ENCODE measurements at regions not wholly inside any gene's neighbourhood (a gene's known extent, or its start where the extent isn't known, plus 50 kb on each side); places are given as distances from the start of the nearest gene placed in this dataset.

GRCh38 chr20:40449974-40450616 is 238.9 kb downstream of the MAFB start:
- DNase-seq (ENCODE audit: low read depth in 3 of 3), result no peak

GRCh38 chr20:40449144-40449690 is 239.8 kb downstream of the MAFB start:
- no peak for DNase-seq (ENCODE audit: low read depth in 3 of 3)

DNA sequence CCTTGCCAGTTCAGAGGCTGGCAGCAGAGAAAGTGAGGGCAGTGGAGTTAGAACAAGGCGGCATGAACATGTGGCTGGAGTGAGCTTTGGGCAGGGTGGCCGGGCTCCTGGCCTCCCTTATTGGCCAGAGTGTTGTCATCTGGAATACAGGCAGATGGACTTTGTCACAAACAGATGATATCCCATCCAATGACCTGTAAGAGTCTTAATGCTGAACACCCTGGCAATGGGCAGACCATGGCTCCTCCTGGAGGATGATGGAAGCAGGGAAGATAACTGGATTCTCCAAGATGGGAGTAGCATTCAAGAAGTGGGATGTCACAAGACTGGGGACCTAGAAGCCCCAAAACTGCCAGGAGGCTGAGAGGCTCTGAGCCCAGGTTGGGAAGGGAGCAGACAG is 242.1 kb downstream of the MAFB start:
- DNase-seq (ENCODE audit: low read depth in 3 of 3), result no peak

DNA sequence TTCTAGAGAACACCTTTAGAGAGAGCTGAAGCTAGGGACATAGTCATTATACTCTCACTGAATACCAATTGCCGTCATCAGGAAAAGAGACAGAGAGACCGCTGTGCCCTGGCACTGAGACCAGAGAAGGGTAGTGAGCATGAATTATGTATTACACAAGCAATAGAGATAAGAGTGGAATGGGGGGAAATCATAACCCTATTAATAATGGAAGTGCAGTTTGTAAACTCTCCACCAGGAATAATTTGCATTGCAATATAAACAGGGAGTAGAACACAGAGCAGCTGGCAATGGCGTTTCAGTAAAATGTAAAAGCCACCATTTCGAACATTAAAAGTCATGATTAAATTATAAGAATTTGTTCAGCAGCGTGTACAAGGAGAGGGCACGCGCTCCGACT is 244.5 kb downstream of the MAFB start:
- no peak for DNase-seq (ENCODE audit: low read depth in 3 of 3)

DNA sequence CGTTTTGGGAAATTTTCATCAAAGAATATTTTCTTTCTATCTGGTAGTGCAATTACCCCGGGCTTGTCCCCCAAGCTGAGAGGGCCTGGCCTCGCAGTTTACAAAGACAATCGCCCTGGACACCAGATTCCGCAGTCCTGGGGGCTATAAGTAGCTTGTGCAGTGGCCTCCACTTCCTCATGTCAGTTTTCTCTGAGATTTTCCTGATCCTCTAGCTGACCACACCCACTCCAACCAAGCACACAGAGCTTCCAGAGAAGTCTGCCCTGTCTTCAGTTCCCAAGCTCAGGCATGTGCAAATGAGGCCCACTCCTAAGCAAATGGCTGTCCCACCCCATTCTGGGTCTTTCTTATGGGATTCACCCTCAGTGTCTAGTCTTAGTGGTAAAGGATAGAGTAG is 245.3 kb downstream of the MAFB start:
- DNase-seq (ENCODE audit: low read depth in 3 of 3), result no peak

GRCh38 chr20:40442181-40442963 is 246.7 kb downstream of the MAFB start:
- DNase-seq (ENCODE audit: low read depth in 3 of 3), result no peak

DNA sequence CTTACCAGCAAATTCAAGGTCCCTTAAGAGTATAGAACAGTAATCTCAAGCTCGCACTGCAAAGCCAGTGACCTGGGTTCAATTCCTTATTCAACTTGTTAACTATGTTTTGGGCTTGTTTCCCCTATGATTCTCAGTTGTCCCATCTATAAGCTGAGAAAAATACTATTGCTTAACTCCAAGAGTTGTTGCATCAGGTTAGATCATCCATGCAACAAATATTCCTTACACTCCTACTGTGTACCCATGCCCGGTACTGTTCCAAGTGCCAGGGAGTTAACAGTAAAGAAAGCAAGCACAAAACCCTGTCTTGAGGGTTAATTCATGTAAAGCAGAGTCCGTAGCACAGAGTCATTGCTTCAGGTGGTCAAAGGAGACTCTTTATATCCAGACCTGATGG is 247.3 kb downstream of the MAFB start:
- DNase-seq (ENCODE audit: low read depth in 3 of 3), result no peak

DNA sequence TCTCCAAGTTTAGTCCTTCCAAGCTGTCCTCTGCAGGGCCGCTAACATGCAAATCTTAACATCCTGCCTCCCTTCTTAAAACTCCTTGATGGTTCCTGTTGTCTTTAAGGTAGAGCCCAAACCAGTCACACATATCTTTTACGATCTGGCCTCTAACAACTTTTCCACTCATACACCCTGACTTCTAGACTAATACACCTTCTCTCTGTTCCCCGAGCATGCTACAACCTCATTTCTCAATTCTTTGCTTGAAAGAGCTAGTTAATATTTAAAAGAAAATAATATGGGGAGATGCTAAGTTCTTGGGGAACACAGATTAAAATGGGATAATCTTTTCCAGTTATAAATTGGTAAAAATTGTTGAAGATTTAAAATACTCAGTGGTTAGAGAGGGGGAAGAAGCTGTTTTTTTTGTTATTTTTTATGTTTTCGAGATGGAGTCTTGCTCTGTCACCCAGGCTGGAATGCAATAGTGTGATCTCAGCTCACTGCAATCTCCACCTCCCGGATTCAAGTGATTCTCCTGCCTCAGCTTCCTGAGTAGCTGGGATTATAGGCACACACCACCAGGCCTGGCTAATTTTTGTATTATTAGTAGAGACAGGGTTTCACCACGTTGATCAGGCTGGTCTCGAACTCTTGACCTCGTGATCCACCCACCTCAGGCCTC is 250.7 kb downstream of the MAFB start:
- no peak for DNase-seq (ENCODE audit: low read depth in 3 of 3)

DNA sequence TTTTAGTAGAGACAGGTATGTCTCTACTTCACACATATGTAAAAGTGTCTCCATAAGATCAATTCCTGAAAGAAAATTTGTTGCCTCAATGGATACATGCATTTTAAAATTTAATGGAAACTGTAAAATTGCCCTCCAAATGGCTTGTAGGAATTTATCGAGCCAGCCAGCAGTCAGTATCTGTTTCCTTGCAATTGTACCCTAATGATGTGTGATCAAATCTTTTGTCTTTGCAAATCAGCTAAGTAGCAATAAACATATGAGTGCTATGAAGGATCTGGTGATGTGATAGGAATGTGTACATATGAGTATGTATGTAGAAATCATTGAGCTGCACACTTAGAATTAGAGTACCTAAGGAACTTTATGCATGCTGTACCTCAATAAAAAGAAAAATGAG is 253.0 kb downstream of the MAFB start:
- DNase-seq (ENCODE audit: low read depth in 3 of 3), result no peak

DNA sequence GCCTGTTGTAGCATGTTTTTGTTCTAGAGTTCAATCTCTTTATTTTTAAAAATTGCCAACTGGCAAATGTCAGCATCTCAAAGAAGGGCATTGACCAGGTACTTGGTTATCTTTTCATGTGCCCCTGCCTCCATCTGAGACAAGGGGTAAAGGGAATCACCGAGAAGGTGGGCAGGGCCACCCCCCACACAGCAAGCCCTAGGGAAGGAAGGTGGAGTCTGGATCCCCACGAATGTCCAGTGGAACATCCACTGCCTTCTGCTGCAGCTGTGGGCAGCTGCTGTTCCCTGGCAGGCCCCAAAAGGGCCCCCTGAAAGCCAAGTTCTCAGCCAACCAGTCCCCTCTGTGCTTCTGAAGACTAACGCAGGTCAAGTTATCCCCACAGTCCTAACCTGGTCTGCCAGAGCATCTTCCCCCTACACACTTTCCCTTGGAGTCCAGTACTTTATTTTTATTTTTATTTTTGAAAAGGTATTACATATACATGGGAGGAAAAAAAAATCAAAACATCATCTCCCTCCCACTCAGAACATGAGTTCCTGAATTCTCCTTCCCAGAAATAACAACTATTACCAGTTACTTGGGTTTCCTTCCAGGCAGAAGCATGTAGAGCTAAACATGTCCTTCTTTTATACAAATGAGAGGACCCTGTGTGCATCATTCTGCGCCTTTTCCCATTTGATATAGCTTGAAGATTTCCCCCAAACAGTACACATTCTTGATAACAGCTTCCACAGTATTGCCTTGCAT is 253.7 kb downstream of the MAFB start:
- no peak for DNase-seq (ENCODE audit: low read depth in 3 of 3)

- DNase-seq (ENCODE audit: low read depth in 3 of 3), result no peak
Observed at GRCh38 chr20:40434122-40434521, 254.9 kb downstream of the MAFB start.

GRCh38 chr20:40433341-40433861 is 255.6 kb downstream of the MAFB start:
- DNase-seq (ENCODE audit: low read depth in 3 of 3), result no peak

DNA sequence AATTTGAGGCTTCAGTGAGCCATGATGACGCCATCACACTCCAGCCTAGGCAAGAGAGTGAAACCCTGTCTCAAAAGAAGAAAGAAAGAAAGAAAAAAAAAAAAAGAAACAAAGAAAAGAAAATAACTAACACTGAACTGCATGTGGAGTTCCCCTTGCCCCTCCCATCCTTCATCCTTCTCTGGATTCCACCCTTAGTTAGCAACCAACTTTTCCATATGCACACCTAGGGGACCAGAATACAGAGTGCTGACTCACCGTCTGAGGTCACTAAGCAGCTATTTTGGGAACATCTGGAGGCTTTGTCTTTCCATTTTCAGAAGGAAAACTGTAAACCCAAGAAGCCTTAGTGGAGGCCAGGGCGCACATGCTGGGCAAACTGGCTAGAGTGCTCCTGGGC is 257.4 kb downstream of the MAFB start:
- no peak for DNase-seq (ENCODE audit: low read depth in 3 of 3)

- DNase-seq (ENCODE audit: low read depth in 3 of 3), result no peak
Observed at GRCh38 chr20:40431112-40431511, 257.9 kb downstream of the MAFB start.

- DNase-seq (ENCODE audit: low read depth in 3 of 3), result no peak
Observed at GRCh38 chr20:40427026-40427425, 262.0 kb downstream of the MAFB start.

DNA sequence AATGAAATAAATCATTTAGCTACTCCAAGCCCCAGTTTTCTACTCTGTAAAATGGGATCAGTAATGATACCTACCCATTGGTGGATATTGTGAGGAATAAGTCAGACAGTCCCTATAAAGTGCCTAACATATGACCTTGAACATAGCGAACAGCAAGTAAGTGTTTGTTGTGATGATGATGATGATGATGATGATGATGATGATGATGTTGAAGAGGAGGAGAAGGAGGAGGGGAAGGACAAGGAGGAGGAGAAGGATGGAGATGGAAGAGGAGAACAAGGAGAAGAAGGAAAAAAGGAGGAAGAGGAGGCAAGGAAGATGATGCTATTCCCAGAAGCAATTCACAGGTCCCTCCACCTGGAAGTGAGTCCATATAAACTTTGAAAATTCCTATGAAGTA is 264.3 kb downstream of the MAFB start:
- no peak for DNase-seq (ENCODE audit: low read depth in 3 of 3)

- DNase-seq (ENCODE audit: low read depth in 3 of 3), result no peak
Observed at GRCh38 chr20:40422656-40423055, 266.4 kb downstream of the MAFB start.

DNA sequence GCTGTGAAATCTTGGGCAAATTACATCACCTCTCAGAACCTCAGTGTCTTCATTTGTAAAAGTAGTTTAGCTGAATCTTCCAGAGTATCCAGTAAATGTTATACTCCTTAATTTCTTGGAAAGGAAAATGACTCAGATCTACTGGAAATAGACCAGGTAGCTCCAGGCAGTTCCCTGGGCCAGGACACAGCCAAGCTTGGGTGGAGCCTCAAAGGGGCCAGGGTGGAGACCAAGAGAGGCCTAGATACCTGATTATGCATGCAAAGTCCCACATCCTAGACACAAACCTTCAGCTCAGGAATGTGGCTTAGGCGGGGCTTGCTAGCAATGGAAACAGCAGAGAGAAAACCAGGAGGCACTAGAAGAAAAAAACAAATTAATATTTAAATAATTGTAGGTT is 272.8 kb downstream of the MAFB start:
- DNase-seq (ENCODE audit: low read depth in 3 of 3), result no peak

- no peak for DNase-seq (ENCODE audit: low read depth in 3 of 3)
Observed at GRCh38 chr20:40414843-40415615, 274.0 kb downstream of the MAFB start.

DNA sequence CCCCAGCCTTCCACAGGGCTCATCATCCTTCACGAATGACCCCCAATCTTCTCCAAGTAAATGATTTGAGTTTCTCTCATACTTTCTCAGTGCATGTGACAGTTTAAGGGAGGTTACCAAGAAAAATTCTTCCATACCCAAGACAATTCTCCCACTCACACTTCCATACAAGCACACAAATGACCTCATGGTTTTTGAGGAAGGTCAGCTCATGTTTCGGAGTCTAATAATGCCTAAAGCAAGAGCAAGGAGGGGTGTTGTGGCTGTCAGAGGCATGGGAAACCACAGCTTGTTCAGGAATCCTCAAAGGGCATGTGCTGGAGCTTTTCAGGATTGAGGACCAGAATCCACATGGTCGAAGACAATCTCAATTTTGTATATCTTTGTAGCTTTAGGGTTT is 279.0 kb downstream of the MAFB start:
- no peak for DNase-seq (ENCODE audit: low read depth in 3 of 3)

DNA sequence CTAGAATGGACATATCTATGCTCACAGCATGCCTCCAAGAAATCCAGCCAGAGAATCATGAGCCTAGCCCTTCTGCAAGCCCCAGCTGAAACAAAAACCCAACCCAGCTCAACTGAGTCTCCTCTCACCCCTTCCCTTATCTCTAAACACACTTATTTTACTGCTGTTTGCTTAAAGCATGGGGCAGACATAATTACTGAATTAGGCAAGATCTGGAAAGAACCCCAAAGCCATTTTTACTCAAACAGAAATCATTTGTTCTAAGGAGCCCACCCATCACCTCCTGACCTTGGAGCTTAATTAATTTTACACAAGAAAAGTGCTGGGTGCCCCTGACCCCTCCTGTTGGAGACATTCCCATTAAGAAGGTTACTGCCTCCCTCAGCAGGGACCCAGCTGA is 291.6 kb downstream of the MAFB start:
- no peak for DNase-seq (ENCODE audit: low read depth in 3 of 3)

All from stimulated activated CD4-positive, alpha-beta T cell treated with anti-CD3 and anti-CD28 coated beads, TNF-alpha, amount 100 ng/mL, for 4 hours (primary cell).